HepG2 (cell line): ENCODE measurements at regions not wholly inside any gene's neighbourhood (a gene's known extent, or its start where the extent isn't known, plus 50 kb on each side); places are given as distances from the start of the nearest gene placed in this dataset.

Experiments used
- ARID2 ChIP-seq: sonication (generic); formaldehyde crosslinking; IDR thresholded peaks from 2 replicates; pipeline ENCODE4 v1.8.1; 2022; ENCODE audit warnings: mild to moderate bottlenecking, missing genetic modification reagents, borderline replicate concordance
- ATRX ChIP-seq: sonication (generic); formaldehyde crosslinking; IDR thresholded peaks from 2 replicates; pipeline ENCODE4 v1.4.0; 2020; ENCODE audit warnings: missing genetic modification reagents, borderline replicate concordance
- GATAD1 ChIP-seq: IDR thresholded peaks from 2 replicates; pipeline ENCODE4 v1.6.1; 2016; ENCODE audit warnings: missing genetic modification reagents, missing compliant biosample characterization
- GMEB1 ChIP-seq: sonication (generic); formaldehyde crosslinking; IDR thresholded peaks from 2 replicates; pipeline ENCODE4 v1.5.1; 2020; ENCODE audit warnings: missing genetic modification reagents, mild to moderate bottlenecking, borderline replicate concordance
- HMG20A ChIP-seq: IDR thresholded peaks from 2 replicates; pipeline ENCODE4 v1.6.1; 2016; ENCODE audit warnings: borderline replicate concordance
- HNRNPUL1 ChIP-seq: fragments of 200-400 bp; formaldehyde crosslinking; IDR thresholded peaks from 2 replicates; pipeline ENCODE4 v1.6.1; 2017; ENCODE audit warnings: low read depth, mild to moderate bottlenecking, low read length, moderate library complexity
- MAF1 ChIP-seq: sonication (generic); formaldehyde crosslinking; IDR thresholded peaks from 2 replicates; pipeline ENCODE4 v1.5.0; 2020; ENCODE audit warnings: missing genetic modification reagents, borderline replicate concordance
- NONO ChIP-seq, 2 experiments: fragments of 450-650 bp in 1 of 2; sonication (generic) in 1 of 2; formaldehyde crosslinking in 1 of 2; IDR thresholded peaks in 1 of 2; conservative IDR thresholded peaks in 1 of 2; 2 replicates each; pipeline versions ENCODE4 v1.6.1 to v1.8.0; 2017 to 2022; ENCODE audit warnings: mild to moderate bottlenecking in 1 of 2, missing genetic modification reagents in 1 of 2, moderate library complexity in 1 of 2
- POGZ ChIP-seq: sonication (generic); formaldehyde crosslinking; IDR thresholded peaks from 2 replicates; pipeline ENCODE4 v1.4.0; 2020; ENCODE audit warnings: mild to moderate bottlenecking, missing genetic modification reagents
- RFXAP ChIP-seq: sonication (generic); formaldehyde crosslinking; IDR thresholded peaks from 2 replicates; pipeline ENCODE4 v1.4.0; 2020; ENCODE audit warnings: missing genetic modification reagents, borderline replicate concordance
- SKI ChIP-seq: fragments of 450-650 bp; IDR thresholded peaks from one replicate; pipeline ENCODE4 v1.6.1; 2018; ENCODE audit warnings: mild to moderate bottlenecking; ENCODE audit not compliant: partially characterized antibody
- SP1 ChIP-seq, 2 experiments: fragments of 450-650 bp in 1 of 2; sonication (generic) in 1 of 2; formaldehyde crosslinking in 1 of 2; IDR thresholded peaks; 2 replicates each; pipeline versions ENCODE4 v1.4.0 to v1.6.1; 2016 to 2020; ENCODE audit warnings: missing genetic modification reagents in 1 of 2
- ZBTB4 ChIP-seq: sonication (generic); formaldehyde crosslinking; IDR thresholded peaks from 2 replicates; pipeline ENCODE4 v1.4.0; 2020; ENCODE audit warnings: missing genetic modification reagents, mild to moderate bottlenecking, borderline replicate concordance
- ZBTB44 ChIP-seq: sonication (generic); formaldehyde crosslinking; IDR thresholded peaks from 2 replicates; pipeline ENCODE4 v1.4.0; 2020; ENCODE audit warnings: missing genetic modification reagents
- ZNF432 ChIP-seq: sonication (generic); formaldehyde crosslinking; IDR thresholded peaks from 2 replicates; pipeline ENCODE4 v1.5.0; 2020; ENCODE audit warnings: missing genetic modification reagents, mild to moderate bottlenecking, borderline replicate concordance
- ZNF512 ChIP-seq: sonication (generic); formaldehyde crosslinking; IDR thresholded peaks from 2 replicates; pipeline ENCODE4 v1.4.0; 2020; ENCODE audit warnings: mild to moderate bottlenecking, missing genetic modification reagents
- ZNF530 ChIP-seq: sonication (generic); formaldehyde crosslinking; IDR thresholded peaks from 2 replicates; pipeline ENCODE4 v1.5.0; 2020; ENCODE audit warnings: low read depth, mild to moderate bottlenecking, missing genetic modification reagents
- ZNF550 ChIP-seq: sonication (generic); formaldehyde crosslinking; IDR thresholded peaks from 2 replicates; pipeline ENCODE4 v1.4.0; 2020; ENCODE audit warnings: mild to moderate bottlenecking, missing genetic modification reagents, borderline replicate concordance
- ZNF567 ChIP-seq: sonication (generic); formaldehyde crosslinking; IDR thresholded peaks from 2 replicates; pipeline ENCODE4 v1.8.1; 2023; ENCODE audit warnings: mild to moderate bottlenecking, missing genetic modification reagents, borderline replicate concordance
- ZNF737 ChIP-seq: sonication (generic); formaldehyde crosslinking; IDR thresholded peaks from 2 replicates; pipeline ENCODE4 v1.5.0; 2020; ENCODE audit warnings: missing genetic modification reagents, mild to moderate bottlenecking, borderline replicate concordance
- ZNF883 ChIP-seq: sonication (generic); formaldehyde crosslinking; IDR thresholded peaks from 2 replicates; pipeline ENCODE4 v1.5.1; 2020; ENCODE audit warnings: mild to moderate bottlenecking, missing genetic modification reagents; ENCODE audit errors: not compliant biosample characterization

- TF ChIP-seq SP1 (IDR thresholded peaks at IDR 0.05) (no peak), SP1 (CRISPR knock-in tag; IDR thresholded peaks at IDR 0.05) (no peak), ARID2 (no peak), ZNF512 (CRISPR knock-in tag) (no peak), ZNF432 (CRISPR knock-in tag) (no peak), ATRX (CRISPR knock-in tag) (no peak), ZNF550 (CRISPR knock-in tag) (no peak), SKI (no peak), GATAD1 (no peak), POGZ (no peak), HNRNPUL1 (no peak), ZBTB4 (CRISPR knock-in tag) (no peak), ZNF883 (no peak), NONO (IDR thresholded peaks at IDR 0.05) (no peak), NONO (CRISPR knock-in tag; conservative IDR thresholded peaks at IDR 0.05) (no peak), HMG20A (CRISPR knock-in tag) (no peak; the same call in 1 of the 2 replicates), ZBTB44 (CRISPR knock-in tag) (no peak), GMEB1 (CRISPR knock-in tag) (no peak), ZNF737 (CRISPR knock-in tag) (no peak), MAF1 (CRISPR knock-in tag) (no peak), RFXAP (CRISPR knock-in tag) (no peak), ZNF567 (no peak), ZNF530 (CRISPR knock-in tag) (no peak)
Measured at GRCh38 chr14:23828001-23828400, 125.6 kb upstream of the DHRS4 start (continued).
